LNCaP clone FGC (cell line): ENCODE measurements at regions not wholly inside any gene's neighbourhood (a gene's known extent, or its start where the extent isn't known, plus 50 kb on each side); places are given as distances from the start of the nearest gene placed in this dataset.

Source experiments
- DNase-seq: peaks from one replicate; pipeline ENCODE4 v3.0.0-alpha.2; 2011; ENCODE audit warnings: low read depth
- H3K4me3 ChIP-seq: 2 replicates; pipeline ENCODE4 v1.5.1; 2011; ENCODE audit warnings: mild to moderate bottlenecking, low read depth, low read length, control low read depth
- TF ChIP-seq, protein P1 (sequence below): IDR thresholded peaks from 2 replicates; pipeline ENCODE4 v1.5.1; 2012; ENCODE audit warnings: mild to moderate bottlenecking; ENCODE audit not compliant: control insufficient read depth, insufficient read depth; ENCODE audit errors: extremely low read depth

DNA sequence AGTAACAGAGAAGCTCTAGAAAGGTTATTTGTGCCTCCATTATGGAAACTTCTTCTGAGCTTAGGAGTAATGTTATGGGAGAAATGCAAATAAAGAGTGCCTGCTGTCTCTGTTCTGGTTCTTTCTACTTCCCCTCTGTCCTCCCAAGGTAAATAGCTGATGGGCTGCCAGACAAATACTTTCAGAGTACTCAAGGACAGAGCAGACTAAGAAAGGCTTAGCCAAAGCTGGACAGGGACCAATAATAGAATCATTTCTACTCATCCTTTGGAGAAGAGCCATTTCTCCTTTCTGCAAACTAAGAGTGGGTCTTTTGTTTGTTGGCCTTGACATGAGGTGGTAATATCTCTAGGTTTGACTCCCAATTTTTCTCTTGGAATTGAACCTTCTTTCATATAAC lies 136.1 kb downstream of the MID1IP1 start:
- no peak overlapping the region for H3K4me3 ChIP-seq
- TF ChIP-seq, protein P1, sequence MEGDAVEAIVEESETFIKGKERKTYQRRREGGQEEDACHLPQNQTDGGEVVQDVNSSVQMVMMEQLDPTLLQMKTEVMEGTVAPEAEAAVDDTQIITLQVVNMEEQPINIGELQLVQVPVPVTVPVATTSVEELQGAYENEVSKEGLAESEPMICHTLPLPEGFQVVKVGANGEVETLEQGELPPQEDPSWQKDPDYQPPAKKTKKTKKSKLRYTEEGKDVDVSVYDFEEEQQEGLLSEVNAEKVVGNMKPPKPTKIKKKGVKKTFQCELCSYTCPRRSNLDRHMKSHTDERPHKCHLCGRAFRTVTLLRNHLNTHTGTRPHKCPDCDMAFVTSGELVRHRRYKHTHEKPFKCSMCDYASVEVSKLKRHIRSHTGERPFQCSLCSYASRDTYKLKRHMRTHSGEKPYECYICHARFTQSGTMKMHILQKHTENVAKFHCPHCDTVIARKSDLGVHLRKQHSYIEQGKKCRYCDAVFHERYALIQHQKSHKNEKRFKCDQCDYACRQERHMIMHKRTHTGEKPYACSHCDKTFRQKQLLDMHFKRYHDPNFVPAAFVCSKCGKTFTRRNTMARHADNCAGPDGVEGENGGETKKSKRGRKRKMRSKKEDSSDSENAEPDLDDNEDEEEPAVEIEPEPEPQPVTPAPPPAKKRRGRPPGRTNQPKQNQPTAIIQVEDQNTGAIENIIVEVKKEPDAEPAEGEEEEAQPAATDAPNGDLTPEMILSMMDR, result no peak

DNA sequence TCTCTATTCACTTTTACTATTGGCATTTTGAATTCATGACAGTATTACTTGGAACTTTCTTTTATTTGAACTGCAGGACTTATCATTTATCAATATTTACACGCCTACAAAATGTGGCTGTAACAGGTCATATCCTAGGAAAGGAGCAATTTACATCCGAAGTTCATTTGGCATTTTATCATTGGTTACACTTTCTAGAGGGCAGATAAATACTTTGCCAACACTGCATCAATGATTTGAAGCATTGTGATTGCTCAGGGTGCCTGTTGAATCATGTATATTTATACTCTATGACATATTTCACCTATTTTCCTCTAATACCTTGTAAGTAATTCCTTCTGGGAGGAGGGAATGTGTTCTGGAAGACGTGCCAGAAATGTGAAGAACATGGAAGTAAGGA lies 136.7 kb downstream of the MID1IP1 start:
- no peak overlapping the region for H3K4me3 ChIP-seq
- TF ChIP-seq, protein P1, result no peak
- no peak for DNase-seq

More for the DNA sequence above, 136.1 kb downstream of the MID1IP1 start:
- DNase-seq, result peak; percentile 42

DNA sequence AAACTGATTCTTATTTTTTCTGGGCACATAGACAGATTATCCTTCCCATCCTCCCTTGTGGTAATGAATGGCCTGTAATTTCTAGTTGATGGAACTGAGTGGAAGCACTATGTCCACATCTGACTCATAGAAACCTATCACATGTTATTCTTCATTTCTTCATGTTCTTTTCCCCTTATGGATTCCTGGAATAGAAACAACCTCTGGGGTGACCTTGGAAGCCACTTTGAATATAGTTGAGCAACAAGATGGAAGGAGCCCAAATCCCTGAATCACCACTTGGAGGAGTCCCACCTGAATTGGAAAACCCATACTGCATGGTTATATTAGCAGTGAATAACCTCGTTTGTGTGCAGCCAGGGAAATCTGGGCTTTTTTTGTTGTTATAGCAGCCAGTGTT lies 137.8 kb downstream of the MID1IP1 start:
- no peak for DNase-seq
- no peak overlapping the region for H3K4me3 ChIP-seq
- TF ChIP-seq, protein P1, result no peak

DNA sequence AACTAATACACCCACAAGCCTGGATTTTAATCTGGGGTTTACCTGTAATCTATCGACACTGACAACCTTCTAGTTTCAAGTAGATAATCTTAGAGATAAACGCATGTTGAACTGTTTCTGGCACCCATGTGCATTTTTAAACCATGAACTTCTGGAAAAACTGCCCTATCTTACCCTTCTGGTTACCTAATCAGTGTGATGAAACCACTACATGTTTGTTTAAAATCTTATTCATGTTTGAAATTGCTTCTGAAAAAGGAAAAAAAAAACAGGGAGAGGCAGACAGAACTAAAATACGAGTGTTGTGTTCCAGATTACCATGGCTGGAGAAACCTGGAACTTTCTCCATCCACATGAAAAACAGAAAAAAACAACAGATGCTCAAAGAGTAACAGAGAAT lies 139.3 kb downstream of the MID1IP1 start:
- TF ChIP-seq, protein P1, result no peak
- H3K4me3 ChIP-seq, result no peak overlapping the region
- no peak for DNase-seq

DNA sequence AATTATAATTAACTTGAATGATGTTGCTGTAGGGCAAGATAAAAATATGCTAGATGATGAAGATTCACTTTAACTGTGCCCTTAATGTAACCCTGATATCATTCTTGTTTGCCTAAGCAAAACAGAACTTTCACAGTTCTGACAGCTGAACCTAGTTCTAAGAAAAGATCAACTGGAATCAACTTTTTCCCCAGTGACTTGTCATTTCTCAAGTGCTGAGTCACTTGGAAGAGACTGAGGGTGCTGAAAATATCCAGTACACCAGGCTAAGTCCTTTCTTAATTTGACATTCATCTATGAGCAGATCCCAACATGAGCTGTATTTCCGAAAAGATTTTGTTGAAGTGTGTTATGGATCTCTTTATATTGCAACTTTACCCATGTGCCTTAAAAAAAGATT lies 140.4 kb downstream of the MID1IP1 start:
- DNase-seq, result no peak
- no peak overlapping the region for H3K4me3 ChIP-seq
- TF ChIP-seq, protein P1, result no peak

DNA sequence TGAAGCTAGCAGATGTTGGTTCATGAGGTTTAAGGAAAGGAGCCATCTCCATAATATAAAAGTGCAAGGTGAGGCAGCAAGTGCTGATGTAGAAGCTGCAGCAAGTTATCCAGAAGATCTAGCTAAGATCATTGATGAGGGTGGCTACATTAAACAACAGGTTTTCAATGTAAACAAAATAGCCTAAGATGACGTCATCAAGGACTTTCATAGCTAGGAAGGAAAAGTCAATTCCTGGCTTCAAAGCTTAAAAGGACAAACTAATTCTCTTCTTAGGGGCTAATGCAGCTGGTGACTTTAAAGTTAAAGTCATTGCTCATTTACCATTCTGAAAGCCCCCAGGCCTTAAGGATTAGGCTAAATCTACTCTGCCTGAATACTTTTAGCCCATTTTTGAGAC lies 141.9 kb downstream of the MID1IP1 start:
- H3K4me3 ChIP-seq, result no peak overlapping the region
- DNase-seq, result no peak
- TF ChIP-seq, protein P1, result no peak

DNA sequence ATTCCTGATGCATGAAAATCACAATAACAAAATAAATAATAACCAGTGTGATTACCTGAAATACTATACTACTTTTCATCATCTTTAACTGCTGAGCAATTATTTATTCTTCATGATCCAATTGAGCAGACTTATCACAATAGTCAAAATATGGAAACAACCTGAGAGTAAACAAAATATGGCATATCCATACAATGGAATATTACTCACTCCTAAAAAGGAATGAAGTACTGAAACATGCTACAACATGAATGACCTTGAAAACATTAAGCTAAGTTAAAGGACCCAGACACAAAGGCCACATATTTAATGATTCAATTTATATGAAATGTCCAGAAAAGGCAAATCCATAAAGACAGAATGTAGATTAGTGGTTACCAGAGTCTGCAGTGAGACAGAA lies 146.8 kb downstream of the MID1IP1 start:
- no peak overlapping the region for H3K4me3 ChIP-seq
- DNase-seq, result no peak
- TF ChIP-seq, protein P1, result no peak
